IMR-90 (cell line): ENCODE measurements at regions not wholly inside any gene's neighbourhood (a gene's known extent, or its start where the extent isn't known, plus 50 kb on each side); places are given as distances from the start of the nearest gene placed in this dataset.

Source experiments
- BHLHE40 ChIP-seq: fragments of 150-350 bp; IDR thresholded peaks from 2 replicates; pipeline ENCODE4 v1.6.1; 2016; ENCODE audit warnings: mild to moderate bottlenecking, low read depth, low read length
- RCOR1 ChIP-seq: IDR thresholded peaks from 2 replicates; pipeline ENCODE4 v1.6.1; 2012; ENCODE audit warnings: mild to moderate bottlenecking, low read length, improper control_type of control experiment; ENCODE audit not compliant: insufficient replicate concordance
- TF ChIP-seq, protein P1 (sequence below): conservative IDR thresholded peaks from 2 replicates; pipeline ENCODE4 v1.5.1; 2012; ENCODE audit warnings: mild to moderate bottlenecking, low read depth, low read length, improper control_type of control experiment

DNA sequence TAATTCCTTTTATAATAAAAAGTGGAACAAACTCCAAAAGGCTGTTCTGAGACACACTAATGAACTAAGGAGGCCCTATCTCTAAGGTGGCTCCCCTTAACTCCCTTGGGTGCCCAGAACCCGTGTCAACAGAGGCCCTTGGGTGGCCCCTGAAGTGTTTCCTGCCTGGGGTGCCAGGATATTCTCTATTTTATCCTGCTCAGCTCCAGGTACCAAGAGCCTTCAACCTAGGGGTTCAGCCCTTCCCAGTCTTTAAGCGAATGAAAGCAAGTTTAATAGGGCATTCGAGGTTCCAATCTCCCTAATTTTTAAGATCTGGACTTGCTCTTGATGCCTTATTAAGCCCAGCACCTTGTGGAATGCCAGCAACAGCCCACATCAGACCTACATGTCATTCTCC is 64.4 kb upstream of the MYO3A start:
- TF ChIP-seq BHLHE40 (no peak), RCOR1 (no peak)
- TF ChIP-seq, protein P1, sequence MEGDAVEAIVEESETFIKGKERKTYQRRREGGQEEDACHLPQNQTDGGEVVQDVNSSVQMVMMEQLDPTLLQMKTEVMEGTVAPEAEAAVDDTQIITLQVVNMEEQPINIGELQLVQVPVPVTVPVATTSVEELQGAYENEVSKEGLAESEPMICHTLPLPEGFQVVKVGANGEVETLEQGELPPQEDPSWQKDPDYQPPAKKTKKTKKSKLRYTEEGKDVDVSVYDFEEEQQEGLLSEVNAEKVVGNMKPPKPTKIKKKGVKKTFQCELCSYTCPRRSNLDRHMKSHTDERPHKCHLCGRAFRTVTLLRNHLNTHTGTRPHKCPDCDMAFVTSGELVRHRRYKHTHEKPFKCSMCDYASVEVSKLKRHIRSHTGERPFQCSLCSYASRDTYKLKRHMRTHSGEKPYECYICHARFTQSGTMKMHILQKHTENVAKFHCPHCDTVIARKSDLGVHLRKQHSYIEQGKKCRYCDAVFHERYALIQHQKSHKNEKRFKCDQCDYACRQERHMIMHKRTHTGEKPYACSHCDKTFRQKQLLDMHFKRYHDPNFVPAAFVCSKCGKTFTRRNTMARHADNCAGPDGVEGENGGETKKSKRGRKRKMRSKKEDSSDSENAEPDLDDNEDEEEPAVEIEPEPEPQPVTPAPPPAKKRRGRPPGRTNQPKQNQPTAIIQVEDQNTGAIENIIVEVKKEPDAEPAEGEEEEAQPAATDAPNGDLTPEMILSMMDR = no peak
